ENCODE measurements at regions not wholly inside any gene's neighbourhood (a gene's known extent, or its start where the extent isn't known, plus 50 kb on each side); places are given as distances from the start of the nearest gene placed in this dataset.

- no peaks in the 10 kb centered on the region for H3K9me2 ChIP-seq (replicated peaks; ENCODE audit: low read length)
- intact Hi-C loops (cut with micrococcal nuclease) = no loop called here
- CTCF ChIA-PET = no interaction called here
- H3F3A ChIP-seq (ENCODE audit: low read length, unreplicated experiment) = no peaks in the 10 kb centered on the region
- no peak for TF ChIP-seq EZH2 (IDR thresholded peaks at IDR 0.05; ENCODE audit: low read length, unreplicated experiment)
- no peak for TF ChIP-seq CTCF (conservative IDR thresholded peaks at IDR 0.05; ENCODE audit: low read depth, low read length)
- TF ChIP-seq EZH2phosphoT487 (IDR thresholded peaks at IDR 0.05; ENCODE audit: borderline replicate concordance, low read length) = no peak
- BruUV-seq (replicated peaks) = no TSS peak
- H3K36me3 ChIP-seq (ENCODE audit: low read depth, low read length) = no peaks in the 10 kb centered on the region
- H3K9ac ChIP-seq (ENCODE audit: low read length) = no peak overlapping the region
- H3K27me3 ChIP-seq (ENCODE audit: low read length) = peaks cover 15% of the 10 kb centered on the region; the same call in 1 of the 2 replicates
- H3K4me3 ChIP-seq (ENCODE audit: low read length) = no peak overlapping the region
- H3K27ac ChIP-seq (ENCODE audit: low read length) = no peak overlapping the region
- POLR2A ChIA-PET (ENCODE audit: unreplicated experiment) = no interaction called here
- ATAC-seq = no peak
- H2AFZ ChIP-seq (ENCODE audit: low read length) = no peak overlapping the region
- no peaks in the 10 kb centered on the region for H3K79me2 ChIP-seq (ENCODE audit: low read length)
- H3K4me1 ChIP-seq (ENCODE audit: insufficient read depth, low read length) = no peaks in the 10 kb centered on the region
- DNase-seq = no peak
- no peaks in the 10 kb centered on the region for H3K9me3 ChIP-seq (ENCODE audit: low read length)
- H3K4me2 ChIP-seq (ENCODE audit: low read length) = no peak overlapping the region
- no peaks in the 10 kb centered on the region for H4K20me1 ChIP-seq (ENCODE audit: low read length)
Observed at GRCh38 chr11:95486979-95487378, 256.0 kb upstream of the SESN3 start.

- no peak overlapping the region for H2AFZ ChIP-seq (ENCODE audit: low read length)
- no peaks in the 10 kb centered on the region for H3K79me2 ChIP-seq (ENCODE audit: low read length)
- H3K4me2 ChIP-seq (ENCODE audit: low read length) = no peak overlapping the region
- DNase-seq (no peak), ATAC-seq (no peak)
- ChIA-PET POLR2A (ENCODE audit: unreplicated experiment) (no interaction called here), CTCF (no interaction called here)
- TF ChIP-seq EZH2phosphoT487 (IDR thresholded peaks at IDR 0.05; ENCODE audit: borderline replicate concordance, low read length) (no peak), CTCF (conservative IDR thresholded peaks at IDR 0.05; ENCODE audit: low read depth, low read length) (no peak), EZH2 (IDR thresholded peaks at IDR 0.05; ENCODE audit: low read length, unreplicated experiment) (no peak)
- BruUV-seq (replicated peaks) = no TSS peak
- H3K9me3 ChIP-seq (ENCODE audit: low read length) = no peaks in the 10 kb centered on the region
- intact Hi-C loops (cut with micrococcal nuclease) = no loop called here
- no peak overlapping the region for H3K4me3 ChIP-seq (ENCODE audit: low read length)
- H3K4me1 ChIP-seq (ENCODE audit: insufficient read depth, low read length) = no peaks in the 10 kb centered on the region
- H3F3A ChIP-seq (ENCODE audit: low read length, unreplicated experiment) = no peaks in the 10 kb centered on the region
- H3K36me3 ChIP-seq (ENCODE audit: low read depth, low read length) = no peaks in the 10 kb centered on the region
- H4K20me1 ChIP-seq (ENCODE audit: low read length) = no peaks in the 10 kb centered on the region
- no peaks in the 10 kb centered on the region for H3K9me2 ChIP-seq (replicated peaks; ENCODE audit: low read length)
- no peak overlapping the region for H3K27ac ChIP-seq (ENCODE audit: low read length)
- H3K27me3 ChIP-seq (ENCODE audit: low read length) = peaks cover 15% of the 10 kb centered on the region; the same call in 1 of the 2 replicates
- H3K9ac ChIP-seq (ENCODE audit: low read length) = no peak overlapping the region
Observed at GRCh38 chr11:95486466-95486865, 255.5 kb upstream of the SESN3 start.

GRCh38 chr11:95485115-95485900 lies 254.3 kb upstream of the SESN3 start:
- Histone ChIP-seq H4K20me1 (ENCODE audit: low read length) (no peaks in the 10 kb centered on the region), H3K9ac (ENCODE audit: low read length) (no peak overlapping the region), H3K27ac (ENCODE audit: low read length) (no peak overlapping the region), H3K4me1 (ENCODE audit: insufficient read depth, low read length) (no peaks in the 10 kb centered on the region), H3K36me3 (ENCODE audit: low read depth, low read length) (no peaks in the 10 kb centered on the region), H3K4me3 (ENCODE audit: low read length) (no peak overlapping the region), H3K9me3 (ENCODE audit: low read length) (no peaks in the 10 kb centered on the region), H3F3A (ENCODE audit: low read length, unreplicated experiment) (no peaks in the 10 kb centered on the region), H3K4me2 (ENCODE audit: low read length) (no peak overlapping the region), H3K9me2 (replicated peaks; ENCODE audit: low read length) (no peaks in the 10 kb centered on the region), H3K27me3 (ENCODE audit: low read length) (peaks cover 15% of the 10 kb centered on the region; the same call in 1 of the 2 replicates), H3K79me2 (ENCODE audit: low read length) (no peaks in the 10 kb centered on the region), H2AFZ (ENCODE audit: low read length) (no peak overlapping the region)
- ChIA-PET CTCF (no interaction called here), POLR2A (ENCODE audit: unreplicated experiment) (no interaction called here)
- no peak for ATAC-seq
- DNase-seq = no peak
- BruUV-seq (replicated peaks) = no TSS peak
- intact Hi-C loops (cut with micrococcal nuclease) = no loop called here
- TF ChIP-seq EZH2phosphoT487 (IDR thresholded peaks at IDR 0.05; ENCODE audit: borderline replicate concordance, low read length) = no peak
- TF ChIP-seq CTCF (conservative IDR thresholded peaks at IDR 0.05; ENCODE audit: low read depth, low read length) = no peak
- TF ChIP-seq EZH2 (IDR thresholded peaks at IDR 0.05; ENCODE audit: low read length, unreplicated experiment) = no peak
